HG02884 (cell line): ENCODE measurements at regions not wholly inside any gene's neighbourhood (a gene's known extent, or its start where the extent isn't known, plus 50 kb on each side); places are given as distances from the start of the nearest gene placed in this dataset.

Experiments
- ATAC-seq: cut with Tn5 transposase; IDR thresholded peaks from one replicate; pipeline ENCODE4 v1.9.1; 2021; ENCODE audit warnings: mild to moderate bottlenecking, moderate library complexity; ENCODE audit not compliant: unreplicated experiment

- no peak for ATAC-seq
These were observed 272.4 kb upstream of the MYO3A start for GRCh38 chr10:25661632-25662031.

DNA sequence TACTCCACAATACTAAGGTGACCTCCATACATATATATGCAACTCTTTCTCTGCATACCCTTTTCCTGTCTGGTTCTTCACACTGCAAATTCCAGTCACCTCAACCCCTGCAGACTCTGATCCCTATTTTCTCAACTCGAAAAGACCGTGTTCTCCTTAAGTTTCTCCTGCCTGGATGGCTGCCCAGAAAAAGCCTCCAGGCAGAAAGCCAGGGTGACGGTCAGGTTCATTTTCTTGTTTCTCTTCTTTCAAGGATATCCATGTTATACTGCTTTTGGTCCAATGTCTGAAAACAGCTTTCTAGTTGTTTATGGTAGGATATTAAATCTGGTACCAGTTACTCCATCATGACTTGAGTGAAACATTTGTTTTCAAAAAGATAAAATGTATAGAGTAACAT, 267.8 kb upstream of the MYO3A start:
- ATAC-seq = no peak

DNA sequence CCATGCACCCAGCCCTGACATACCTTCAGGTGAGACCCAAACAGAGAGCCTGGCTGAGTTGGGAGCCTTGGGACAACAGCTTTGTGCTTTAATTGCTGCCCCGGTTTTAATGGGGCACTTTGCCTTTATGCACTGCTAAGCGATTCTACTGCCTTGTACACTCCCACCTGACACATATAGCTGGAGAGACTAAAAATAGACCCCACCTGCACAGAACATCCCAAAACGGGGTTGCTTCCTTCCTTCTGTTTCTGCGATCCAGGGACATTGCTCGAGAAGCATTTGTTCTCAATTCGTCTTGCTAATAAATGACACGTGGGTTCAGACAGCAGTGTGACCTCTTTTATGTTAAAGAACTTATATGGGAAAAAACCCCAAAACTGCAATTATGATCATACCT, 258.8 kb upstream of the MYO3A start:
- ATAC-seq = no peak

- no peak for ATAC-seq
These were observed 258.4 kb upstream of the MYO3A start for GRCh38 chr10:25675615-25676014.

DNA sequence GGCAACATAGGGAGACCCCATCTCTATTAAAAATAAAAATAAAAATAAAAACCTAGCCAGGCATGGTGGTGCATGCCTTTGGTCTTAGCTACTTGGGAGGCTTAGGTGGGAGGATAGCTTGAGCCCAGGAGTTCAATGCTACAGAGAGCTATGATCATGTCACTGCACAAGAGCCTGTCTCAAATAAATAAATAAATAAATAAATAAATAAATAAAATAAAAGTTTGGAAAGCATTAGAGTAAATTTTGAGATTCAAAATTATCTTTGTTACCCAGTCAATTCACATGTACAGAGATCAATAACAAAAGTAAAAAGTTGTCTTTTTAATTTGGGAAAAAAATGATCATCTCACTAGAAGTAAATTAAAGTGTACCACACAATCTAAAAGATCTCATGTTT, 255.8 kb upstream of the MYO3A start:
- no peak for ATAC-seq

DNA sequence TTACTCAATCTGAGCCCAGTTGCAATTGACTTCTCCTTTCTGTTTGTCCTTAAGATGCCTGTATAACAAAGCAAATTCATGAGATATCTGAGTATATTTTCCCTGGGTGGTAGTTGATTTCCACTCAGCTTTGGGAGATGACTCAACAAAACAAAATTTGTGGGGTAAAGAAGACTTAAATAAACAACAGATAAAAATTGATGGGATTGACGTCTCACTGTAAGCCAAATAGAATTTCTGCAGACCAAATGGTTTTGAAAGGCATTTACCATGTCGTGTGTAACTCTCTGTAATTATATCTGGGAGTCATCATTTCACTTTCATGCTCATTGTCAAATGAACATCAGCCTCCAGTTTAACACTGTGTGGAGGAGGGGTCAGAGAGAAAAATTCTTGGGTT, 255.4 kb upstream of the MYO3A start:
- no peak for ATAC-seq

- no peak for ATAC-seq
These were observed 251.7 kb upstream of the MYO3A start for GRCh38 chr10:25682203-25682851.

DNA sequence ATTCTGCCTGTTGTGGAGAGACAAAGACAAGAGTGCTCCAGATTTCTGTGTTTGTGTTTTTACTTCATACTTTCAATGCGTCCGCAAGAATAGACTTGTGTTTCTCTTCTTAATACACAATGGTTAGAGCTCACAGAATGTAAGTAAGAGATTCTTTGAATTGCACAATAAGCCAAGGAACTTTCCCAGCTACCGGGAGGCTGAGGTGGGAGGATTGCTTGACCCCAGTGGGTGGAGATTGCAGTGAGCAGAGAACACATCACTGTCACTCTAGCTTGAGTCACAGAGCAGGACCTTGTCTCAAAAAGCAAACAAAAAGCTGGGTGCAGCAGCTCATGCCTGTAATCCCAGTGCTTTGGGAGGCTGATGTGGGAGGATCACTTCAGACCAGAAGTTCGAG, 250.7 kb upstream of the MYO3A start:
- no peak for ATAC-seq

- no peak for ATAC-seq
These were observed 246.5 kb upstream of the MYO3A start for GRCh38 chr10:25687521-25687920.

GRCh38 chr10:25689346-25690100, 244.5 kb upstream of the MYO3A start:
- no peak for ATAC-seq

GRCh38 chr10:25692761-25693160, 241.3 kb upstream of the MYO3A start:
- ATAC-seq = no peak

DNA sequence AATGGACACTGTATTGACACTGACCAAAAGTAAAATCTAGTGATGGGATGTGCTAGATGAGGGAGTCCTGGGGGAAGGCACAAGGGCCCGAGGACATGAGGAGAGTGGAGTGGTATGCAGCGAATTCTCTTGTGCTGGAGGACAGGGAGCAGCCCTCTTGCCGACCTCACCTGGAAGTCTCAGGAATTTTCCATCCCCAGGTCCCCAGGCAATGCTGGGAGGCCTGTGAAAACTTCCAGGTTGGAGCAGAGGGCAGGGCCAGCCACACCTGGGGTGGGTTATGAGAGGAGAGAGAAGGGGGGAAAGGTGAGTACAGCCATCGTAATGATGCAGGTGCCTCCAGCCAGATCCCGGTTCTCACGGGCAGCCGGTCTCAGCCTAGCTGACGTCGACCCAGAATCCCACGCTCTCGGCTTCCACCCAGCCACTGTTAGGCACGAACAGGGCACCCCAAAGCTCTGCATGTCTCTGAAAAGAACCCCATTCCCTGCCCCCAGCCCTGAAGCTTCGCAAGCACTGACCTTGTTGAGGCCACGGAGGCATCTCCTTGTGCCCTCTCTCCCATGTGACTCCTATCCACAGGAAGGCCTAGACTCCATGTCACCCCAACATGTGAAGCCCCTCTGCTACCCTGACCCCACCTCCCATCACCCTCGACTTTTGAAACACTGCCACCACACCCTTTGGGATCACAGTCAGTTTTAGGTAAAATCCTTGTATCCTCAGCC, 239.7 kb upstream of the MYO3A start:
- ATAC-seq = no peak

DNA sequence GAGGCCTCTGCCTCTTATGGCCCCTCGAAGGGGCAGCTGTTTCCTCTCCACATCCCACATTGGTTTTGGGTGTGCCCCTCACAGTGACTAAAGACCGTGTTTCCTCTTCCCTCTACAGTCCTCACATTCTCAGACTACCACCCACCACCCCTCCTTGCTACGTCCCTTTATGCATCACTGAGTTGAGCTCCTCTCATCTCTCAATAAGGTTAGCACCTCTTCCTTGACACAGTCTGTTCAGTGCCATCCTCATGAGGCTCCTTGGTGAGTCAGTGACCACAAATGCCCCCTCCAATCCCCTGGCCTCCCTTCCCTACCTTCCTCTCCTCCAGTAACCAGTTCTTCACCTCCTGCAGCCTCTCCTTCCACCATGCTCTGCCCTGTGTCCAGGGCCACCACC, 239.1 kb upstream of the MYO3A start:
- no peak for ATAC-seq

GRCh38 chr10:25695586-25695985, 238.4 kb upstream of the MYO3A start:
- ATAC-seq = no peak

GRCh38 chr10:25696013-25696708, 237.9 kb upstream of the MYO3A start:
- ATAC-seq = no peak

GRCh38 chr10:25697412-25697811, 236.6 kb upstream of the MYO3A start:
- ATAC-seq = no peak

GRCh38 chr10:25698638-25699037, 235.4 kb upstream of the MYO3A start:
- ATAC-seq = no peak

- ATAC-seq = no peak
These were observed 234.4 kb upstream of the MYO3A start for GRCh38 chr10:25699631-25700030.

DNA sequence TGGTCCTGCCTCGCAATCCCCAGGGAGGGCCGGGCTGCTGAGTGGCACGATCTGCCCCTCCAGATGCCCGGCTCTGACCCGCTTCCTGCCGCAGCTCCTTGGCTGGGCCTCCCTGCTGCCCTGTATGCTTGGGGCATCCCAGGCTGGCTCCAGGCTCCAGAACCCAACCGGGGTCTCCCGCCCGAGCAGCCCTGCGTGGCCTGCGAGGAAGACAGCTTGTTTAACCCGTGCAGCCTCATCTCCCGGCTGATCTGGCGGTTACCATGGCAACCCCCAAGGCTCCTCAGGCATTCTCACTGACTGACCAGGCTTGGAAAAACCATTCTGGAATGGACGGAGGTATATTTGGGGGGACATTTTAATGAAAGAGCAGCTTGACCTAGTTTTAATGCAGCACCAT, 232.4 kb upstream of the MYO3A start:
- ATAC-seq = no peak

DNA sequence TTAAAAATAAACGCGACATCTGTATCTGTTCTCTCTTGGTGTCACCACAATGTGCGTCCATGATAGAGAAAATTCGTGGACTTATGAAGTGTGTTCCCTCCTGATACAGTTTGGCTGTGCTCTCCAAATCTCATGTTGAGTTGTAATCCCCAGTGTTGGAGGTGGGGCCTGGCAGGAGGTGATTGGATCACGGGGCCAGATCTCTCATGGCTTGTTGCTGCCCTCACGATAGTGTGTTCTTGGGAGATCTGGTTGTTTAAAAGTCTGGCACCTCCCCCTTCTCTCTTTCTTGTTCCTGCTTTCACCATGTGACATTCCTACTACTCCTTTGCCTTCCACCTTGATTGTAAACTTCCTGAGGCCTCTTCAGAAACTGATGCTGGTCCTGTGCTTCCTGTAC, 229.4 kb upstream of the MYO3A start:
- ATAC-seq = no peak

DNA sequence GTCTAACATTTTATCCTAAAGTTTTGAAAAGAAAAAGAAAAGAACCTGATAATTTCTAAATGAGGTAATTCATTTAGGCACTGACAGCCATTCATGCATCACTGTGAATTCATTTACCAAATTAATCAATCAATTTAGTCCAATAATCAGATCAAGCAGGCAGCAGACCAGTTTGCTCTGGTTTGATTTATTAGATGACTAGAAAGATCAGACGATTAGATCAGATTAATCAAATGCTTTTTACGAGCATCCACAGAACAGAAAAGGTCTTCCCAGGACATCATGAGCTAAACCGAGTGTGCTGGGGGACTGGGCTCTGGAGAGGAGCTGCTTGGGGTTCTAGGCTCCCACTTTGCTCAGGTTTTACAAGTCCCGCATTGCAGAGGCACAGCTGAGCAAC, 226.5 kb upstream of the MYO3A start:
- ATAC-seq = no peak
